Vagina (tissue), 2 donors: ENCODE measurements at regions not wholly inside any gene's neighbourhood (a gene's known extent, or its start where the extent isn't known, plus 50 kb on each side); places are given as distances from the start of the nearest gene placed in this dataset.

Experiments used
- DNase-seq, 2 donors: peaks; one replicate each; pipeline ENCODE4 v3.0.0-alpha.2; 2017; ENCODE audit errors: extremely low spot score in 2 of 2
- H3K27ac ChIP-seq: fragments of 200-600 bp; sonication (generic); one replicate; pipeline ENCODE4 v1.5.1; 2019
- H3K27me3 ChIP-seq: fragments of 200-600 bp; sonication (generic); one replicate; pipeline ENCODE4 v1.5.1; 2019
- H3K36me3 ChIP-seq, 2 donors: fragments of 200-600 bp; sonication (generic); one replicate each; pipeline ENCODE4 v1.5.1; 2017 to 2019
- H3K4me1 ChIP-seq: fragments of 200-600 bp; sonication (generic); one replicate; pipeline ENCODE4 v1.5.1; 2019
- H3K4me3 ChIP-seq, 2 donors: fragments of 200-600 bp; sonication (generic); 1 replicate in 1 of 2; 2 replicates in 1 of 2; pipeline ENCODE4 v1.5.1; 2016 to 2019
- H3K9me3 ChIP-seq: fragments of 200-600 bp; sonication (generic); one replicate; pipeline ENCODE4 v1.5.1; 2019
- CTCF ChIP-seq, 3 experiments: fragments of 450-650 bp in 2 of 3; fragments of 200-600 bp in 1 of 3; sonication (generic) in 1 of 3; IDR thresholded peaks; one replicate each; pipeline ENCODE4 v1.5.1; 2017 to 2019; ENCODE audit warnings: antibody characterized with exemption in 3 of 3, mild to moderate bottlenecking in 2 of 3, moderate library complexity in 2 of 3
- POLR2A ChIP-seq, 2 donors: fragments of 450-650 bp; IDR thresholded peaks; one replicate each; pipeline ENCODE4 v1.6.1; 2017; ENCODE audit warnings: antibody characterized with exemption in 2 of 2, mild to moderate bottlenecking in 2 of 2, moderate library complexity in 2 of 2
- POLR2AphosphoS5 ChIP-seq, 2 donors: sonication (generic); formaldehyde crosslinking; IDR thresholded peaks; one replicate each; pipeline ENCODE4 v1.9.0; 2017; ENCODE audit warnings: antibody characterized with exemption in 2 of 2, mild to moderate bottlenecking in 2 of 2, low read depth in 1 of 2; ENCODE audit not compliant: insufficient read depth in 1 of 2
- intact Hi-C: fragments of 100-400 bp; cut with DNase I; formaldehyde crosslinking; loops from one replicate; pipeline ENCODE4 v1.15.1; 2023

GRCh38 chr13:39259371-39260140 is 221.3 kb downstream of the NHLRC3 start:
- Histone ChIP-seq H3K27me3 (no peaks in the 10 kb centered on the region), H3K4me3 (no peak overlapping the region), H3K36me3 (no peaks in the 10 kb centered on the region), H3K4me1 (no peaks in the 10 kb centered on the region), H3K9me3 (no peaks in the 10 kb centered on the region), H3K27ac (no peak overlapping the region)
- DNase-seq = no peak
- TF ChIP-seq POLR2AphosphoS5 (IDR thresholded peaks at IDR 0.05; ENCODE audit: insufficient read depth in 1 of 2, low read depth in 1 of 2) (no peak), POLR2A (IDR thresholded peaks at IDR 0.05) (no peak), CTCF (IDR thresholded peaks at IDR 0.05) (no peak)
- intact Hi-C loops = loop anchor here (10.0 kb wide), 1 partner anchor 115 kb away; no protein-coding TSS in a partner anchor

GRCh38 chr13:39263033-39263432 is 224.8 kb downstream of the NHLRC3 start:
- no peaks in the 10 kb centered on the region for H3K36me3 ChIP-seq
- intact Hi-C loops = loop anchor here (10.0 kb wide), 1 partner anchor 118 kb away; no protein-coding TSS in a partner anchor
- no peak overlapping the region for H3K27ac ChIP-seq
- no peaks in the 10 kb centered on the region for H3K27me3 ChIP-seq
- TF ChIP-seq CTCF (IDR thresholded peaks at IDR 0.05) = peak in 2 of 3 experiments; percentile 42 to 55
- TF ChIP-seq POLR2AphosphoS5 (IDR thresholded peaks at IDR 0.05; ENCODE audit: insufficient read depth in 1 of 2, low read depth in 1 of 2) = peak in 1 of 2 donors; percentile 65
- TF ChIP-seq POLR2A (IDR thresholded peaks at IDR 0.05) = no peak
- H3K4me1 ChIP-seq = no peaks in the 10 kb centered on the region
- H3K4me3 ChIP-seq = no peak overlapping the region
- DNase-seq = no peak
- H3K9me3 ChIP-seq = no peaks in the 10 kb centered on the region

- intact Hi-C loops = loop anchor here (10.0 kb wide), 1 partner anchor 119 kb away; no protein-coding TSS in a partner anchor
Measured at GRCh38 chr13:39263531-39263930, 225.3 kb downstream of the NHLRC3 start.

DNA sequence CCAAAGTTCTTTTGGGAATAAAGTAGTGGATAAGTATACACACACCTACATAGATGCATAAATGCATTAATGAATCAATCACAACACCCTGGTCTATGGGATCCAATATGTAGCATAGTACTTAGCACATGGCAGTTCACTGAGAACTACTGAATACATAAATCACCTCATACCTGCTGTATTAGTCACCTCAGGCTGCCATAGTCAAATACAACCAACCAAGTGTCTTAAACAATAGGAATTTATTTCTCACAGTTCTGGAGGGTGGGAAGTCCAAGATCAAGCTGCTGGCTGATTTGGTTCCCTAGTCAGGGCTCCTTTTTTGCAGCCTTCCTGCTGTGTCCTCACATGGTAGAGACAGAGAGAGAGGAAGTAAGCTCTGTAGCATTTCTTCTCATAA is 228.2 kb downstream of the NHLRC3 start:
- H3K4me1 ChIP-seq = no peaks in the 10 kb centered on the region
- H3K27ac ChIP-seq = no peak overlapping the region
- no peak for DNase-seq
- TF ChIP-seq CTCF (IDR thresholded peaks at IDR 0.05) = no peak
- no peak for TF ChIP-seq POLR2A (IDR thresholded peaks at IDR 0.05)
- no peak for TF ChIP-seq POLR2AphosphoS5 (IDR thresholded peaks at IDR 0.05; ENCODE audit: insufficient read depth in 1 of 2, low read depth in 1 of 2)
- intact Hi-C loops = loop anchor here (10.0 kb wide), 1 partner anchor 122 kb away; no protein-coding TSS in a partner anchor
- H3K36me3 ChIP-seq = no peaks in the 10 kb centered on the region
- H3K4me3 ChIP-seq = no peak overlapping the region
- no peaks in the 10 kb centered on the region for H3K27me3 ChIP-seq
- no peaks in the 10 kb centered on the region for H3K9me3 ChIP-seq

More at GRCh38 chr13:39263531-39263930, 225.3 kb downstream of the NHLRC3 start:
- Histone ChIP-seq H3K27ac (no peak overlapping the region), H3K36me3 (no peaks in the 10 kb centered on the region), H3K4me1 (no peaks in the 10 kb centered on the region), H3K27me3 (no peaks in the 10 kb centered on the region), H3K9me3 (no peaks in the 10 kb centered on the region), H3K4me3 (no peak overlapping the region)
- no peak for DNase-seq
- no peak for TF ChIP-seq POLR2AphosphoS5 (IDR thresholded peaks at IDR 0.05; ENCODE audit: insufficient read depth in 1 of 2, low read depth in 1 of 2)
- TF ChIP-seq POLR2A (IDR thresholded peaks at IDR 0.05) = no peak
- TF ChIP-seq CTCF (IDR thresholded peaks at IDR 0.05) = no peak

- Histone ChIP-seq H3K27me3 (no peaks in the 10 kb centered on the region), H3K4me3 (no peak overlapping the region), H3K9me3 (no peaks in the 10 kb centered on the region), H3K27ac (no peak overlapping the region), H3K4me1 (no peaks in the 10 kb centered on the region), H3K36me3 (no peaks in the 10 kb centered on the region)
- no peak for DNase-seq
- TF ChIP-seq CTCF (IDR thresholded peaks at IDR 0.05) = no peak
- TF ChIP-seq POLR2A (IDR thresholded peaks at IDR 0.05) = no peak
- TF ChIP-seq POLR2AphosphoS5 (IDR thresholded peaks at IDR 0.05; ENCODE audit: insufficient read depth in 1 of 2, low read depth in 1 of 2) = no peak
- intact Hi-C loops = loop anchor here (10.0 kb wide), 1 partner anchor 124 kb away; no protein-coding TSS in a partner anchor
Measured at GRCh38 chr13:39268398-39268797, 230.1 kb downstream of the NHLRC3 start.
